ENCODE measurements at regions not wholly inside any gene's neighbourhood (a gene's known extent, or its start where the extent isn't known, plus 50 kb on each side); places are given as distances from the start of the nearest gene placed in this dataset.
"Not testable (repeated sequence)": the region's sequence is repeated elsewhere in the genome, so short reads cannot be mapped to it uniquely, and the experiment has no call there.

- BruUV-seq (replicated peaks) = no TSS peak
- peaks cover 9% of the 10 kb centered on the region for H3K27me3 Mint-ChIP-seq (ENCODE audit: unreplicated experiment)
- H3K36me3 Mint-ChIP-seq (ENCODE audit: insufficient read depth, unreplicated experiment) = no peaks in the 10 kb centered on the region
- H3K4me3 Mint-ChIP-seq (ENCODE audit: low read depth, unreplicated experiment) = no peak overlapping the region
- H3K9me3 Mint-ChIP-seq (ENCODE audit: low read depth, unreplicated experiment) = no peaks in the 10 kb centered on the region
- intact Hi-C loops (cut with micrococcal nuclease; ENCODE audit: unreplicated experiment) = loop anchor here (5.0 to 10.0 kb wide), 2 partner anchors 689 to 891 kb away; no protein-coding TSS in a partner anchor
- peak; percentile 72 for TF ChIP-seq CTCF (IDR thresholded peaks at IDR 0.05; ENCODE audit: unreplicated experiment)
- H3K27ac Mint-ChIP-seq (ENCODE audit: unreplicated experiment) = no peak overlapping the region
- H3K4me1 Mint-ChIP-seq (ENCODE audit: low read depth, unreplicated experiment) = no peaks in the 10 kb centered on the region
- DNase-seq = peak; percentile 50
- CTCF ChIA-PET = interaction anchor here (0.6 to 1.0 kb wide), 2 partner anchors 15 to 596 kb away, joined by 3 read pairs; no protein-coding TSS in a partner anchor
Measured at GRCh38 chr5:15105799-15106393, 234.3 kb upstream of the ANKH start.

- Mint-ChIP-seq H3K27ac (ENCODE audit: unreplicated experiment) (no peak overlapping the region), H3K4me1 (ENCODE audit: low read depth, unreplicated experiment) (no peaks in the 10 kb centered on the region), H3K9me3 (ENCODE audit: low read depth, unreplicated experiment) (peaks cover 2% of the 10 kb centered on the region), H3K36me3 (ENCODE audit: insufficient read depth, unreplicated experiment) (no peaks in the 10 kb centered on the region), H3K27me3 (ENCODE audit: unreplicated experiment) (peaks cover 16% of the 10 kb centered on the region), H3K4me3 (ENCODE audit: low read depth, unreplicated experiment) (no peak overlapping the region)
- CTCF ChIA-PET = no interaction called here
- TF ChIP-seq CTCF (IDR thresholded peaks at IDR 0.05; ENCODE audit: unreplicated experiment) = no peak
- DNase-seq = no peak
- intact Hi-C loops (cut with micrococcal nuclease; ENCODE audit: unreplicated experiment) = loop anchor here (10.0 kb wide), 1 partner anchor 691 kb away; no protein-coding TSS in a partner anchor
- BruUV-seq (replicated peaks) = no TSS peak
Measured at GRCh38 chr5:15103864-15104263, 232.3 kb upstream of the ANKH start.

GRCh38 chr5:15103130-15103529, 231.6 kb upstream of the ANKH start:
- Mint-ChIP-seq H3K36me3 (ENCODE audit: insufficient read depth, unreplicated experiment) (no peaks in the 10 kb centered on the region), H3K4me3 (ENCODE audit: low read depth, unreplicated experiment) (no peak overlapping the region), H3K27me3 (ENCODE audit: unreplicated experiment) (peaks cover 16% of the 10 kb centered on the region), H3K4me1 (ENCODE audit: low read depth, unreplicated experiment) (no peaks in the 10 kb centered on the region), H3K27ac (ENCODE audit: unreplicated experiment) (no peak overlapping the region), H3K9me3 (ENCODE audit: low read depth, unreplicated experiment) (peaks cover 2% of the 10 kb centered on the region)
- DNase-seq = no peak
- CTCF ChIA-PET = no interaction called here
- no TSS peak for BruUV-seq (replicated peaks)
- no peak for TF ChIP-seq CTCF (IDR thresholded peaks at IDR 0.05; ENCODE audit: unreplicated experiment)
- intact Hi-C loops (cut with micrococcal nuclease; ENCODE audit: unreplicated experiment) = loop anchor here (10.0 kb wide), 1 partner anchor 692 kb away; no protein-coding TSS in a partner anchor

- CTCF ChIA-PET = no interaction called here
- peaks cover 2% of the 10 kb centered on the region for H3K9me3 Mint-ChIP-seq (ENCODE audit: low read depth, unreplicated experiment)
- H3K4me3 Mint-ChIP-seq (ENCODE audit: low read depth, unreplicated experiment) = no peak overlapping the region
- H3K4me1 Mint-ChIP-seq (ENCODE audit: low read depth, unreplicated experiment) = no peaks in the 10 kb centered on the region
- DNase-seq = no peak
- H3K36me3 Mint-ChIP-seq (ENCODE audit: insufficient read depth, unreplicated experiment) = no peaks in the 10 kb centered on the region
- H3K27ac Mint-ChIP-seq (ENCODE audit: unreplicated experiment) = no peak overlapping the region
- intact Hi-C loops (cut with micrococcal nuclease; ENCODE audit: unreplicated experiment) = no loop called here
- TF ChIP-seq CTCF (IDR thresholded peaks at IDR 0.05; ENCODE audit: unreplicated experiment) = no peak
- BruUV-seq (replicated peaks) = no TSS peak
- H3K27me3 Mint-ChIP-seq (ENCODE audit: unreplicated experiment) = peaks cover 8% of the 10 kb centered on the region
Measured at GRCh38 chr5:15097552-15097951, 226.0 kb upstream of the ANKH start.

- DNase-seq; intact Hi-C loops (cut with micrococcal nuclease; ENCODE audit: unreplicated experiment); H3K27me3 Mint-ChIP-seq (ENCODE audit: unreplicated experiment); H3K9me3 Mint-ChIP-seq (ENCODE audit: low read depth, unreplicated experiment); BruUV-seq (replicated peaks); CTCF ChIA-PET; H3K4me1 Mint-ChIP-seq (ENCODE audit: low read depth, unreplicated experiment); H3K36me3 Mint-ChIP-seq (ENCODE audit: insufficient read depth, unreplicated experiment); H3K27ac Mint-ChIP-seq (ENCODE audit: unreplicated experiment); H3K4me3 Mint-ChIP-seq (ENCODE audit: low read depth, unreplicated experiment): not testable (repeated sequence)
Measured at GRCh38 chr5:15096686-15097085, 225.1 kb upstream of the ANKH start.

All from Calu3 (cell line).